ENCODE measurements at regions not wholly inside any gene's neighbourhood (a gene's known extent, or its start where the extent isn't known, plus 50 kb on each side); places are given as distances from the start of the nearest gene placed in this dataset.

DNA sequence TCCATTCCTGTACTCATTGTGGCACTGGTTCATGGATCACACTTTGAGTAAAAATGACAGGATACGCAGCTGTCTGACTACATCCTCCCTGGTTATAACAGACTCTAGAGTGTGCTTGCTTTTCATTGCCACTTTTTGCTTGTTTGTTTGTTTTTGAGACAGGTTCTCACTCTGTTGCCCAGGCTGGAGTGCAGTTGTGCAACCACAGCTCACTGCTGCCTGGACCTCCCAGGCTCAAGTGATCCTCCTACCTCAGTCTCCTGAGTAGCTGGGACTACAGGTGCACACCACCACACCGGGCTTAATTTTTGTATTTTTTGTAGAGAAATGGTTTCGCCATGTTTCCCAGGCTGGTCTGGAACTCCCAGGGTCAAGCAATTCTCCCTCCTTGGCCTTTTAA, 89.3 kb upstream of the ROBO2 start:
- TF ChIP-seq, protein P1, sequence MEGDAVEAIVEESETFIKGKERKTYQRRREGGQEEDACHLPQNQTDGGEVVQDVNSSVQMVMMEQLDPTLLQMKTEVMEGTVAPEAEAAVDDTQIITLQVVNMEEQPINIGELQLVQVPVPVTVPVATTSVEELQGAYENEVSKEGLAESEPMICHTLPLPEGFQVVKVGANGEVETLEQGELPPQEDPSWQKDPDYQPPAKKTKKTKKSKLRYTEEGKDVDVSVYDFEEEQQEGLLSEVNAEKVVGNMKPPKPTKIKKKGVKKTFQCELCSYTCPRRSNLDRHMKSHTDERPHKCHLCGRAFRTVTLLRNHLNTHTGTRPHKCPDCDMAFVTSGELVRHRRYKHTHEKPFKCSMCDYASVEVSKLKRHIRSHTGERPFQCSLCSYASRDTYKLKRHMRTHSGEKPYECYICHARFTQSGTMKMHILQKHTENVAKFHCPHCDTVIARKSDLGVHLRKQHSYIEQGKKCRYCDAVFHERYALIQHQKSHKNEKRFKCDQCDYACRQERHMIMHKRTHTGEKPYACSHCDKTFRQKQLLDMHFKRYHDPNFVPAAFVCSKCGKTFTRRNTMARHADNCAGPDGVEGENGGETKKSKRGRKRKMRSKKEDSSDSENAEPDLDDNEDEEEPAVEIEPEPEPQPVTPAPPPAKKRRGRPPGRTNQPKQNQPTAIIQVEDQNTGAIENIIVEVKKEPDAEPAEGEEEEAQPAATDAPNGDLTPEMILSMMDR (IDR thresholded peaks at IDR 0.05) = no peak
- TF ChIP-seq POLR2A (IDR thresholded peaks at IDR 0.05) = no peak

All from Peyer's patch (tissue), 4 donors.